ENCODE measurements at regions not wholly inside any gene's neighbourhood (a gene's known extent, or its start where the extent isn't known, plus 50 kb on each side); places are given as distances from the start of the nearest gene placed in this dataset.
"Not testable (repeated sequence)": the region's sequence is repeated elsewhere in the genome, so short reads cannot be mapped to it uniquely, and the experiment has no call there.

DNA sequence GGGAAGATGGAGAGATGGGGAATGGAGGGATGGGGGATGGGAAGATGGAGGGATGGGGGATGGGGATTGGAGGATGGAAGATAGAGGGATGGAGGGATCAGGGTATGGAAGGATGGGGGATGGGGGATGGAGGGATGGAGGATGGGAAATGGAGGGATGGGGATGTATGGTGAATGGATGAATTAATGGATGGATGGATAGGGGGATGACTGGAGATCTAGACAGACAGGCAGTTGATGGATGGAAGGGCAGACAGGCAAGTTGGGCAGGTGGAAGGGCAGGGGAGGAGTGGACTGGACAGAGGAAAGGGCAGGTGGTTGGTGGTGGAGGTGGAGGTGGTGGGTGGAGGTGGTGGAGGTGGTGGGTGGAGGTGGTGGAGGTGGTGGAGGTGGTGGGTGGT lies 167.2 kb downstream of the C9orf50 start:
- no peak for DNase-seq

DNA sequence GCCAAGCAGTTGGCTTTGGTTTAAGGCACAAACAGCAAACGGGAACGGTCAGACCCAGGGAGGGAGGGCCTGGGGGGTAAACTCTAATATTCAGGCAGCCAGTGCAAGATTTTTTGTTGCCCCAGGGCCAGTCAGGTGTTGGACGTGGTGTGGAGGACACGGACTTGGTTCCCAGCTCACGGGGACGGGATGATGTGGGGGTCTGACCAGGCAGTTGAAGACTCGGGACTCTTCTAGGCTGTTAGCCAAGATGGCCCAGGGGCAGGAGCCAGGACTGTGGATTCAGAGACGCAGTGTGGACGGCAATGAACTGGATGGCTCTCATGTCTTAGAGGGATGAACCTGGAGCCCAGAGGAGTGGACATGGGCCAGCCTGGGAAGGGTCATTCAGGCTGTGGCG lies 169.2 kb downstream of the C9orf50 start:
- no peak for DNase-seq

DNA sequence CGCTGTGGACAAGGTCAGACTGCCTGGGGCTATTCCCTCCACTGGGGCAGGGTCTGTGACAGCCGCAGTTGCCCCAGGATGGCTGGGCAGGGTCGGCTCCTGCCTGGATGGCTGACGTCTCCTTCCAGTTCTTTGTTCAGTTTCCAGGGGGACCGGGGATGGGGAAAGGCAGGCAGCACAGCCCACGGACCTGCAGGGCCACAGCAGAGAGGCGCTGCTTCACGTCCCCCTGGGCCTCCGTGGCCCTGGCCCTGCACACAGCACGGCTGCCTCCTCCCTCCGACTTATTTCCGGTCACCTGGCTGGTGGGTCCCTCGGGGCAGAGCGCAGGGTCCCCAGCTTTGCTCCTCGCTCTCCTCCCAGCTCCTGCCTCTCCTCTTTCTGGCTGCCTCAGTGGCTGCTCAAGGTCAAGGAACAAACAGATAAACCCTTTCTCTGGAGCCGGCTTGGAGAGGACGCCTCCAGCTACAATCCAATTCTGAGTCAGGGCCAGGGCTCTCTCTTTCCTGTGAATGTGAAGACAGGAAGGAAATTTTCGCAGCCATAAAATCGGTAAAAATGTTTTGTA lies 169.7 kb downstream of the C9orf50 start:
- no peak for DNase-seq

DNA sequence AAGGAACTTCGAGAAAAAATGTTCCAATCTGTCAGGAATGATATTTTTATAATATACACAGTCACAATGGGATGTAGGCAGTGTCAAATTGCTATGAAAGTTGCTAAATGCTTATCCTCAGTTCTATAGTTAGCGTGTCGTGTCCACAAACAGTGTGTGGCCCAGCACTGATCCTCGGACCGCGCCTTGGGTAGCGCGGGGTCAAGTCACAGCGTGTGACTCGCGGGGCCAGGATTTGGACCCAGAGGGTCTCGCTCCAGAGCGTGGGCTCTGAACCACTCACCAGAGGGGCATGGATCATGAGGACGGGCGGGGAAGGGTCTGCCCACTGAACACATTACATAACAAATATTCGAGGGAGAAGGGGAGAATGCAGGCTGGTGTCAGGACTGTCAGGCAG lies 171.8 kb downstream of the C9orf50 start:
- no peak for DNase-seq

DNA sequence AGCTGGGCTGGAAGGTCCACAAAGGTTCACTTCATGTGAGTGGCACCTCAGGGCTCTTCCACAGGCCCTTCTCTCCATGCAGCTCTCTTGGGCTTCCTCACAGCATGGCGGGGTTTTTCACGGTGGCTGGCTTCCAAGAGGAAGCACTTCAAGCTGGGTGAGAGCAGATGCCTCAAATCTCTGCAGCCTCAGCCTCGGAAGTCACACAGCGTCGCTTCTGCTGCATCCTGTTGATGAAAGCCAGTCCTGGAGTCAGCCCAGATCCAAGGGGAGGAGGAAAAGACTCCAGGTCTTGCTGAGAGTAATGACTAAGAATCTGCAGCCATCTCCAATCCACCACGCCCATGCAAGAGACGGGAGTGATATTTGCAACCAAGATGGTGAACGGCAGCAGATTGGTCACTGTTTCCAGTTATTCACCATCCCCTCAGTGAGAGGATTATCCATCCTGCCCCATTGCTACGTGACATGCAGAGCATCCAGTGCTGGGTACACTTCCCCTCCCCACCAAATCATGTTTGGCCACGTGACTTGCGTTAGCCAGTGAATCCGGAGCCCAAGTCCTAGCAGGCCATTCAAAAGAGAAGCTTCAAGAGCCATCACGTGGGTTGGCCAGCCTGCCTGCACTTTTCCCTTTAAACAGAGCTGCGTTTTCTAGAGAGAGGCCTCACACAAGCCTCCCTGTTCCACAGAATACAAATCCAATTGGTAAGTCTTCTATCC lies 173.9 kb downstream of the C9orf50 start:
- DNase-seq: no peak

DNA sequence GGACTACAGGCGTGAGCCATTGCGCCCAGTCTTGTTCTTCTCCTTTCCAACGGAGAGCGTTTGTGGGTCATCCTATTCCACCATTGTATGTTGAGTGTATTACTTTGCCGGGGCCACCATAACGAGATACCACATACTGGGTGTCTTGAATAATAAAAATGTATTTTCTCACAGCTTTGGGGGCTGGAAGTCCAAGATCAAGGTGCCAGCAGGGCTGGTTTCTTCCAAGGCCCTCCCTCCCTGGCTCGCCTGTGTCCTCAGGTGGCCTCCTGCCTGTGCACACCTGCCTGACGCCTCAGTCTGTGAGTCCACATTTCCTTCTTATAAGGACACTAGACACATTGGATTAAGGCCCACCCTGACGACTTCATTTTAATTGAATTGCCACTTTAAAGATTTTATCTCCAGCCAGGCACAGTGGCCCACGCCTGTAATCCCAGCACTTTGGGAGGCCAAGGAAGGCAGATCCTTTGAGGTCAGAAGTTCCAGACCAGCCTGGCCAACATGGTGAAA lies 175.1 kb downstream of the C9orf50 start:
- no peak for DNase-seq

DNA sequence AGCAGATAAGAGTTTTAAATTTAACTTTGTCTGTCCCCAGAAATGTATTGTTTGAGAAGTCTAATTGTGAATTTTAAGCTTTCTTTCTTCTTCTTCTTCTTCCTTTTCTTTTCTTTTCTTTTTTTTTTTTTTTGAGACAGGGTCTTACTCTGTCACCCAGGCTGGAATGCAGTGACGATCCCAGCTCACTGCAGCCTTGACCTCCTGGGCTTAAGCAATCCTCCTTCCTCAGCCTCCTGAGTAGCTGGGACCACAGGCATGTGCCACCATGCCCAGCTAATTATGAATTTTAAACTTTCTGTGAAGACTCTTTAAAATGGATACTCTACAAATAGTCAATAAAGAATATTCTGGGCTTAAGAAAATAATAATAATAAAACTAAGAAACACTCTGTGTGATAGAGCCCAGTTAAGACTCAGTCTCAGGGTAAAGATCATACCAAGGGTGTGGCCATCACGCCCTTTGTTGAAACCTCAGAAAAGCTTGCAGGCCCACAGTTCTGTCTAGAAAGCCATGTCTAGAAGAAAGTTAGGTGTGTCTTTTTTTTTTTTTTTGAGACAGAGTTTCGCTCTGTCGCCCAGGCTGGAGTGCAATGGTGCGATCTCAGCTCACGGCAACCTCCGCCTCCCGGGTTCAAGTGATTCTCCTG lies 177.3 kb downstream of the C9orf50 start:
- not testable (repeated sequence) for DNase-seq

DNA sequence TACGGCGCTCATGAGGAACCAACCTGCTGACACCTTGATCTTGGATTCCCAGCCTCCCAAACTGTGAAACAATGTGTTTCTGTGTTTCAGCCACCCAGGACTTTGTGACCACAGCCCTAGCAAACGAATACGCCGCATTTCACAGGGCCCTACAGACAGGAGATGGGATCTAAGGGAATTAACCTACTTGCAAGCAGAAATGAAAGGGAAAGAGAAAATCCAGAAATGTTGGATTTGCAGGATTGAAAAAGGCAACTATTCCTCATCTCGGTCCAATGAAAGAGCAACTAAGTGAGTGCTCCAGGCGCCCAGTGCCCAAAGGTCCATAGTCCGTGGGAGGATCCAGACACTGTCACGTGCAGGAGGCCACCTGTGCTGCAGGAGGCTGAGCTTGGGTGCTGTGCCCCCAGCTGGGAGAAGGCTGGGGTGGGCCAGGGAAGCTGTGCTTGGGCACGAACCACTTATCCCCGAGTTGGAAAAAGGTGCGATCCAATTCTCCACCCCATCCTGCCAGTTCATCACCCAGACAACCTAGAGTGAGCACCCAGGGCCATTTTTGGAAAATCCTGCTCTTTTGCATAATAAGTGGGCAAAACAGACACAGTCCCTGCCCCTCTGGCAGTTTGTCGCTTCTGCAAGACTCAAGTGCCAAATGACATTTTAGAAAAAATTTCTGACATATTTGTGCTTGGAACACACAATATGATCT lies 177.9 kb downstream of the C9orf50 start:
- peak; percentile 21 for DNase-seq

DNA sequence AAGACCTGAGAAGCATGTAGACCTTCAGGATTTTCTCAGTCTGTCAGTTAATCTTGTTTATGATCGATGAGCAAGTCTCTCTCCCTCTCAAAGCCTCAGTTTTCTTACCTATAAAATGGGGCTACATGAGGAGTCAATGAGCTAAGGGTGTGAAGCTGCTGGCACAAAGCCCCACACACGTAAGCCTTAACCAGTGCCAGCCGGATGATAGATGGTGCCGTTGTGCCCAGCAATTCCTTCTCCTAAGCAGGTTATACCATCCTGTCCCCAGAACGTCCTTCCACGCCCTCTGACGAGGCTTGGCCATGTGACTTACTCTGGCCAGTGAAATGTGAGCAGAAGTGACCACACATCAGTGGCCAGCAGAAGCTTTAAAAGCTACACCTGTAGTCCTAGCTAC lies 179.0 kb downstream of the C9orf50 start:
- no peak for DNase-seq

DNA sequence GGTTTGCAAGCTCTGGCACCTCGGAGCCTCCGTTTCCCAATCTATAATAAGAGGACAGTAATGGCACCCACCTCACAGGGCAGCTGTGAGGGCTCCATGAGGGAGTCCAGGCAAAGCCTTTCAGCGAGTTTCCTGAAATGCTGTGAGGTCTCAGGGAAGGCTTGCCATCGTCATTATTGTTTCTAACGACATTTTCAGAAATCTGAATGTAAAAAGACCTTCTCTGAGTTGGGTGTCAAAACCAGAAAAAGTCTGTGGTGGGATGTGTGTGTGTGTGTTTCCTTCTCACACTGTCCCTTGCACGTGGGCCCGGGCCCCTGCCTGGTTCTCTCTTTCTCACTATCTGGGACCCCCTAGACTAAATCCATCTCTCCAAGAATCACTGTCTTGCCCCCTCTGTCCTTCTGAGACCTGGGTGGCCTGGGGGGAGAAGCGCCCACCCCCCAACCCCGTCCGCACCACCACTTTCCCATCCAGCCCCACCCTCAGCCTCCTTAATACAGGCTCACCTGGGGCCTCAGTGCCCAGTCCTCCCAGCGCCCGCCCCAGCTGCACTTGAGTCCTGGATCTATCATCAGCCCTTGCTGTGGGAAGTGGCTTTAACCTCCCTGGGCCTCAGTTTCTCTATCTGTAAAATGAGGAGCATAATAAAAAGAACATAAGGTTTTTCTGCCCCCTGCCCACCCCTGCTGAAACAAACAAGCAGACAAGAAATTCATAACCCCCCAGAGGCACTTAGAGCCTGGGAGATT lies 180.3 kb downstream of the C9orf50 start:
- DNase-seq: no peak

DNA sequence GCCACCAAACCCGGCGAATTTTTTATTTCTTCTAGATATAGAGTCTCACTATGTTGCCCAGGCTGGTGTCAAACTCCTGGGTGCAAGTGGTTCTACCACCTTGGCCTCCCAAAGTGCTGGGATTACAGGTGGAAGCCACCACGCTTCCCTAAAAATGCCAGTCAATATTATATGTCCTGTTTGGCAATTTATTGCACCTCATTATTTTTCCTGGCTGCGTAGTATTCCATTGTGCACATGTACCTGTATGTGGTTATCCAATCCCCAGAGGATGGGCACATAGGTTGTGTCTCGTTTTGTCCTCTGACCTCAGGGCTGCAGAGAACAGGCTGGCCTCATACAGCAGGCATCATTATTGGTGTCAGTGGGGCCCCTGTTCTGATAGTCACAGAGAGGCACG lies 181.7 kb downstream of the C9orf50 start:
- no peak for DNase-seq

DNA sequence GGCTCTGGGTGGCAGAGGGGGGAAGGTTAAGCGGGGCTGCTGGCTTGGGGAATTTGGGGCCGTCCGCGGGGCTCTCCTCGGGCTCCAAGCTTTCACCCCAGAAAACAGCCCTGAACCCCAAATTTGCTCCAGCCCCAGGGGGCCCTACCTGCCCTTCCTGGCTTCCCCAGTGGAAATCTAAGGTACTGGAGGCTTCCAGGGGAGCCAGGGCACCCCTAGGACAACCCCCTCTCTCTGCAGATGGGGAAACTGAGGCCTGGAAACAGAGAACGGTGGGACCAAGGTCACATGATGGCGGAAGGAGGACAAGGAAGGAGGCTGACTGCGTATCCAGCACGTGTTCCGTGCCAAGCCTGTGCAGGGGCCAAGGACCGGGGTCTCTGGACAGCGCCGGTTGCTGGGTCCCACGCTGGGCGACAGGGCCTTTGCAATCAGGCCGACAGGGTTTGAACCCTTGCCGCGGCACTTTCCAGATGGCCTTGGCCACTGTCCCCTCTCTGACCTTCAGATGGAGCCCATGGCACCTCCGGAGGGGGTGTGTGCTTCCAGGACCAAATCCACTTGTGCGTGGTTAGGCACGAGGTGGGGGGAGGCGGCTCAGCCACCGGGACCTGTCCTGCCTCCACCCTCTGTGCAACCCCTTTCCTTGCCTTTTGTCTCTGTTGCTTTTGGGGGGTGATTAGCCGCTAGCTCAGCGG lies 183.1 kb downstream of the C9orf50 start:
- no peak for DNase-seq

DNA sequence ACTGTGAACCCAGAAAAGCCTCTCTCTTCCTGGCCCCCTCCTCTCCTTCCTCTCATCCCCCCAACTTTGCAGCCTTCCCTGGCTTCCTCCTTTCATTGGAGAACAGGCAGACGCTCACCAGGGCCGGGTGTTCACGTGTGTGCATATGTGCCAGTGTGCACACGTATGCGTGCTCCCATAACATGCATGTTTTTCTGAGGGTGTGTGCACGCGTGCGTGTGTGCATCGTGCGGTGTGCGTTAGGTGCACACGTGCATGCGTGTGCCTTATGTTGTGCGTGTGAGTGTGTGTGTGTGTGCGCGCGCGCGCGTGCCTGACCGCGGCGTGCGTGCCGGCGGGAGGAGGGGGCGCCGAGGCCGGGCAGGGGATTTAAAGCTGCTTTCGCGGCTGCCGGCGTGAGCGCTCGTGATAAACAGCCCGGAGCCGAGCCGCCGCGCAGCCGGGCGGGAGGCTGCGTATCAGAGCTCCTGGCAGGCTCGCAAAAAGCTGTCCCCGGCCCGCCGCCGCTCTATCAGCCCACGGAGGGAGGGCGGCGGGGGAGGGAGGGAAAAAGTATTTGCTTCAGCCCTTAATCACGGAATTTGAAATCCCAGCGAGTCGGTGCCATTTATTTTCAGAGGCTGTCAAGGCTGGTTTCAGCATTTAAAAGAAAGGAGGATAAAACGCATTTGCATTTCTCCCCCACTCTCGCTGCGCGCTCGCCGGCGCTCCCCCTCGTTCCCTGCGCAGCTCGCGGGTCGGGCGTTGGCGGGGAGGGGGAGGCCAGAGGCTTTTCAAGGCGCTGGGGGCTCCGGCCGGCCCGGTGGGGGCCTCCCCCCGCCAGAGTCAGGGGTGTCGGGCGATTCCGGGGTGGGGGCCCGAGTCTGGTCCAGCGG lies 183.9 kb downstream of the C9orf50 start:
- DNase-seq: no peak

DNA sequence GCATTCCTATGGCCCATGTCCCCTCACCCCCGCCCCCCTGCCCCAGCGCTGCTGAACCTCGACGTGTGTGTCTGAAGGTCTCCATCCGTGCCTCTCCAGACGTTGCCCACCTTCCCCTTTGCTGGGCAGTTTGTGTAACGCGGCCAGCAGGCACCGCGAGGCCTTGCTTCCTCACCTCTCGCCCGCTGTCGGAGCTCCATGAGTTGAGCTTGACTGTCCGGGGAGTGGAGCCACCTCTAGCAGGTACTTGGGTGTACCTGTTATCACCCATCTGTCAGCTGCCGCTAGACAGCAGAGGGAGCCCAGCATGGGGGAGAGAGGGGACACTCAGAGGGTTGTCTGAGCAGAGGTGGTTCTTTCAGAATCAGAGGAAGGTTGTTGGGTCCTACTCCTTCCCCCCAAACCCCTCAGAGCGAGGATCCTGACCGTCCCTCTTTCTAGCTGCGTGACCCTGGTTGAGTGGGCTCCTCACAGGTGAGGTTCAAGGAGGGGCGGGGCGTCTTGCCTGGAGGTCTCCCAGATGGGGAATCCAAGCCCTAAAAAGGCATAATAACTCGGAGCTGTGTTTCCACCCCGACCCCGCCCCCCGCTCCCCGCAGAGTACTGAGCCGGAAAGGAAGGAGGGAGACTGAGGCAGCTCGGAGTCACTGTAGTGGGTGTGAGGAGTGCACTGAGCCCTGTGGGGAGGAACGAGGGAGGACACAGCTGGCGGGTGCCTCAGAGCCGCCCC lies 184.7 kb downstream of the C9orf50 start:
- no peak for DNase-seq

DNA sequence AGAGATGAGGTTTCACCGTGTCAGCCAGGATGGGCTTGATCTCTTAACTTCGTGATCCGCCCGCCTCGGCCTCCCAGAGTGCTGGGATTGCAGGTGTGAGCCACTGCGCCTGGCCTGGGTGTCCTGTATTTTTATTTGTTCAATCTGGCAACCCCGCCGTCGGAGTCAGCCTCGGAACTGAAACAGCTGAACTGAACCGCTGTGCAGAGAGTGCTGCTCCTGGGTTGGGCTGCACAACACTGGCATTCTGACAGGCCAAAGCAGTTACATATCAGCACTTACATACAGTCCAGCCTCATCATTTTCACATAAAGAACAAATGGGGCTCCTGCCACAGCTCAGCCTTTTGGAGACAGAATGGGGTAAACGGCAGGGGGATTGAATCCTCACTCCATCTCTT lies 185.6 kb downstream of the C9orf50 start:
- DNase-seq: no peak

DNA sequence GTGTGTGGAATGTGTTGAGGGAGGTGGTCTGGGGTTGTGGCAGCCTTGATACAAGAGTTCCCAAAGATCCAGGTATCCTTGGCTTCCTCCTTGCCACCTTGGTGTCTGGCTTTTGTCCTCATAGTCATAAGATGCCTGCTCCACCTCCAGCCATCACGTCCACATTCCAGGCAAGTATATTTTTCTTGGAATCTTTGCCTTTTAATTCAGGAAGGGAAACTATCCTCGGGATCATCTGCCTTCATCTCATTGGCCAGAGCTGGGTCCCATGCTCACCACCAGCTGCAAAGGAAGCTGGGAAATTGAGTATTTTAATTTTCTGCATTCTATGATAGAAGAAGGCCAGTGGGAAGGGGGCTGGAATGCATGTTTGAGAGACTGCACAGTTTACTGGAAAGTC lies 186.7 kb downstream of the C9orf50 start:
- no peak for DNase-seq

DNA sequence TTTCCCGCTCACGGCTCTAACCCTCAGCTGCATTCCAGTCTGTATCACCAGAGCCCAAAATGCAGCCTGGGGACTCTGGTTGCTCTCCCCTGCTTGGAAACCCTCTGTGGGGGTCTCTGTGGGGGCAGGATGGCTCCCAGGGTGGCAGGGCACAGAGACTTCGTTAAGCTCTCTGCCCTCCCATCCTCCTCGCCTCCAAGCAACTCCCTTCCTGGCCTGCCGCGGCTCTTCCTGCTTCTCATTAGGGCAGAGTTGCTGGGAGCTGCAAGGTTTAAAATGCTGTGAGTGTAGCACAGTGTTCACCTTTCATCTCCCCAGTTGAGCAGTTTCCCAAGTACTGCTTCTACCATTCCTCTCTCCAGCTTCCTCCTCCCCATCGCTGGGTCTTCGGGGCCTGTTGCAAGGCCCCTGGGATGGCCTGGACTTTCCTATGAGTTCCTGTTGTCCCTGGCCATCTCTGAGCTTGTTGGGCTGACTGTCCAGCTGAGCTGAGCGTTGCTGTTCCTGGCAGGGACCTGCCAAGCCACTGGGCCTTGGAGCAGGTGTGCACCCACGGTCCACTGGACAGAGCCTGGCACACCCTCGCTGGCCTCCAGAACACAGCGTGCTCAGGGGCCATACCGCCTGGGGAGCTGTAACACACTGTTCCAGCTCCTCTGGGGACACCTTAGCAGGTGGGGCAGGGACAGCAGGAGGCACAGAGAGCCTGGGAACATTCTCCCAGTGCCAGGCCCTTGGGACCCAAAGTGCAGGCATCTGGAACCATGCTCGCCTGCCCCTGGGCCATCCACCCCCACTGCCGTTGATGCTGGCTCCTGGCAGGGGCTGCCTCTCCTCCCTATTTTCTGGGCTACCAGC lies 188.4 kb downstream of the C9orf50 start:
- DNase-seq: no peak

DNA sequence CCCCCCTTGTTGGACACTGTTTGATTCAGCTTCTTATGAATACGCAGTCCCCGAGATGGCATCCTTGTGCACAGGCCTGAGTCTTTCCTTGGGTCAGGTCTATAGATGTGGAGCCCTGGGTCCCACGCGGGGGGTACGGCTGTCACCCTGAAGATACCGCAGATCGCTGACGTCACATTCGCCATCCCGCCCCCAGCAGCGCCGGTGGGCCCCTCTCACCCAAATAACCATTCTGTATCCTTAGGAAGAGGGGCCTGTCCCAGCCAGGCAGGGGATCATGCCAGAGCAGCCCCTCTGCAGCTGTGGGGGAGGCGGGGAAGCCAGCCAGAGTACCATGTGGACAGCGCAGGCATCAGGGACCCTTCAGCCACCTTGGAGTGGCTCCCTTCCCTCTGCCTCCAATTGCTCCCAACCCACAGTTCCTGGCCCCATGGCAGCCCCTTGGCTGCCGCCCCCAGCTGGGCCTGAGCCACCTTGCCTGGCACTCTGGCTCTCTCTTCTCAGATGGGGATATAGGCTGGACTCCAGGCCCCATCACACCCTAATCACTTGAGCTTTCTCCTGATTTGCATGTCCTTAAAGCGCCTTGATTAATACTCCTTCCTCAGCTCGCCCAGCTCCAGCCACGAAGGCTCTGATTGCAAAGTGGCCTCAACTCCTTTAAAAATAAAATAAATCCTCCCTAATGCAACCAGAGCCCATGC lies 189.8 kb downstream of the C9orf50 start:
- no peak for DNase-seq
